K562 (cell line): ENCODE measurements at regions not wholly inside any gene's neighbourhood (a gene's known extent, or its start where the extent isn't known, plus 50 kb on each side); places are given as distances from the start of the nearest gene placed in this dataset.

Experiments used
- ATAC-seq: fragments of 200-7000 bp; cut with Tn5 transposase; 3 replicates; pipeline ENCODE4 v1.9.1; 2020; ENCODE audit warnings: moderate library complexity
- BruUV-seq: library from RNA; stranded (reverse); fragments of 400-500 nt; replicated peaks from 2 replicates; lab custom pipeline; 2021; lab: Mats Ljungman, UMichigan
- CTCF ChIA-PET: fragments of 300-600 bp; formaldehyde crosslinking; extraction: SDS; loops from one replicate; lab custom pipeline; 2021; ENCODE audit warnings: low intra/inter-chr PET ratio; lab: Yijun Ruan, JAX
- POLR2A ChIA-PET: fragments of 300-600, 350-650 bp; sonication (Branson Sonifier 250); formaldehyde crosslinking; extraction: SDS; loops from one replicate; lab custom pipeline; 2021; ENCODE audit warnings: antibody characterized with exemption, inconsistent platforms; lab: Yijun Ruan, JAX
- DNase-seq, 4 experiments: peaks; one replicate each; pipeline versions ENCODE4 v3.0.0 to v3.0.0-alpha.2; 2011 to 2018; ENCODE audit warnings: low spot score in 3 of 4, mixed read lengths in 3 of 4; ENCODE audit errors: extremely low read depth in 1 of 4
- FAIRE-seq: peaks from 2 replicates; lab custom pipeline; 2011; peaks lifted over from hg19 to GRCh38; lab: Jason Lieb, UNC
- H2AFZ ChIP-seq: 2 replicates; pipeline ENCODE4 v1.6.0; 2011; ENCODE audit warnings: low read depth, low read length, control low read depth, inconsistent platforms
- H3K27ac ChIP-seq: fragments of 200-600 bp; 3 replicates; pipeline ENCODE4 v1.8.0; 2011; ENCODE audit warnings: low read depth, mild to moderate bottlenecking, control low read depth, inconsistent platforms, low read length, moderate library complexity, mixed read lengths; ENCODE audit errors: extremely low read depth
- H3K27me3 ChIP-seq, 2 experiments: fragments of 300-600 bp in 1 of 2; 2 replicates in 1 of 2; 3 replicates in 1 of 2; pipeline versions ENCODE4 v1.6.0 to v1.8.0; 2011; ENCODE audit warnings: inconsistent platforms in 2 of 2, low read length in 2 of 2, mild to moderate bottlenecking in 1 of 2, mixed read lengths in 1 of 2, moderate library complexity in 1 of 2; ENCODE audit not compliant: control insufficient read depth in 2 of 2, insufficient read depth in 2 of 2
- H3K36me3 ChIP-seq: fragments of 300-600 bp; 3 replicates; pipeline ENCODE4 v1.8.0; 2011; ENCODE audit warnings: mild to moderate bottlenecking, low read length, inconsistent platforms; ENCODE audit not compliant: control insufficient read depth, insufficient read depth
- H3K4me1 ChIP-seq, 2 experiments: fragments of 200-600 bp in 1 of 2; replicated peaks in 1 of 2; 2 replicates in 1 of 2; 3 replicates in 1 of 2; pipeline versions ENCODE4 v1.5.1 to v1.8.0; 2011; ENCODE audit warnings: inconsistent platforms in 2 of 2, low read length in 2 of 2, mild to moderate bottlenecking in 1 of 2, mixed read lengths in 1 of 2, moderate library complexity in 1 of 2; ENCODE audit not compliant: control insufficient read depth in 2 of 2, insufficient read depth in 2 of 2
- H3K4me2 ChIP-seq: 2 replicates; pipeline ENCODE4 v1.6.1; 2011; ENCODE audit warnings: low read length, control low read depth, inconsistent platforms, mixed read lengths; ENCODE audit not compliant: insufficient read depth
- H3K4me3 ChIP-seq: fragments of 200-600 bp; sonication (generic), shearing (Covaris generic); 2 replicates; pipeline ENCODE4 v1.5.1; 2016; ENCODE audit warnings: control low read depth, inconsistent platforms
- H3K79me2 ChIP-seq: fragments of 200-600 bp; 3 replicates; pipeline ENCODE4 v1.8.0; 2011; ENCODE audit warnings: low read length, inconsistent platforms; ENCODE audit not compliant: control insufficient read depth, insufficient read depth
- H3K9ac ChIP-seq, 2 experiments: 2 replicates each; pipeline versions ENCODE4 v1.6.0 to v1.6.1; 2011; ENCODE audit warnings: low read depth in 2 of 2, low read length in 2 of 2, control low read depth in 1 of 2, inconsistent platforms in 1 of 2, mild to moderate bottlenecking in 1 of 2, mixed read lengths in 1 of 2; ENCODE audit not compliant: insufficient read depth in 1 of 2
- H3K9me1 ChIP-seq: one replicate; pipeline ENCODE4 v1.6.0; 2011; ENCODE audit warnings: inconsistent platforms, mild to moderate bottlenecking, low read length, moderate library complexity; ENCODE audit not compliant: control insufficient read depth, insufficient read depth
- H3K9me3 ChIP-seq: replicated peaks from 2 replicates; pipeline ENCODE4 v1.5.1; 2011; ENCODE audit warnings: low read depth, low read length, inconsistent platforms; ENCODE audit not compliant: control insufficient read depth, insufficient read depth
- H4K20me1 ChIP-seq: replicated peaks from 2 replicates; pipeline ENCODE4 v1.6.1; 2011; ENCODE audit warnings: low read length, inconsistent platforms, mixed read lengths; ENCODE audit not compliant: control insufficient read depth, insufficient read depth
- CBX3 ChIP-seq, 2 experiments: IDR thresholded peaks; 1 replicate in 1 of 2; 2 replicates in 1 of 2; pipeline ENCODE4 v1.6.1; 2012; ENCODE audit warnings: inconsistent platforms in 2 of 2, low read length in 2 of 2, borderline replicate concordance in 1 of 2, control low read depth in 1 of 2
- CHCHD3 ChIP-seq: fragments of 250-450 bp; sonication (Bioruptor Pico); IDR thresholded peaks from 2 replicates; pipeline ENCODE4 v2.1.2; 2022; ENCODE audit warnings: mild to moderate bottlenecking
- DMBX1 ChIP-seq: fragments of 250-450 bp; sonication (Bioruptor Pico); IDR thresholded peaks from 2 replicates; pipeline ENCODE4 v1.8.0; 2022; ENCODE audit warnings: inconsistent platforms, mild to moderate bottlenecking, moderate library complexity, borderline replicate concordance
- E2F1 ChIP-seq: sonication (generic); formaldehyde crosslinking; IDR thresholded peaks from 2 replicates; pipeline ENCODE4 v1.8.1; 2023; ENCODE audit warnings: mild to moderate bottlenecking, missing genetic modification reagents, moderate library complexity
- ELK3 ChIP-seq: fragments of 450-650 bp; formaldehyde crosslinking; IDR thresholded peaks from 2 replicates; pipeline ENCODE4 v1.4.0; 2020; ENCODE audit warnings: mild to moderate bottlenecking
- GTF2F1 ChIP-seq: IDR thresholded peaks from 2 replicates; pipeline ENCODE4 v1.6.1; 2011; ENCODE audit warnings: low read depth, low read length, improper control_type of control experiment
- ILF3 ChIP-seq: fragments of 450-650 bp; IDR thresholded peaks from 2 replicates; pipeline ENCODE4 v1.6.1; 2018; ENCODE audit warnings: antibody characterized with exemption, mild to moderate bottlenecking, moderate library complexity, borderline replicate concordance
- SIX5 ChIP-seq, 2 experiments: IDR thresholded peaks; 2 replicates each; pipeline ENCODE4 v1.6.1; 2011; ENCODE audit warnings: low read length in 2 of 2, borderline replicate concordance in 1 of 2, low read depth in 1 of 2, mild to moderate bottlenecking in 1 of 2, moderate library complexity in 1 of 2; ENCODE audit not compliant: insufficient read depth in 1 of 2
- TAF15 ChIP-seq: fragments of 200-400 bp; formaldehyde crosslinking; IDR thresholded peaks from 2 replicates; pipeline ENCODE4 v1.6.1; 2017; ENCODE audit warnings: mild to moderate bottlenecking, low read depth, low read length, moderate library complexity
- ZBTB12 ChIP-seq: fragments of 250-450 bp; sonication (Bioruptor Pico); IDR thresholded peaks from 2 replicates; pipeline ENCODE4 v1.4.0; 2020
- ZC3H8 ChIP-seq: fragments of 450-650 bp; IDR thresholded peaks from 2 replicates; pipeline ENCODE4 v1.6.1; 2017
- ZNF589 ChIP-seq: fragments of 200-800 bp; sonication (Bioruptor generic); IDR thresholded peaks from 2 replicates; pipeline ENCODE4 v1.6.1; 2016; ENCODE audit warnings: low read depth, missing genetic modification characterization, missing compliant biosample characterization
- ZNF707 ChIP-seq: fragments of 250-450 bp; sonication (Bioruptor Pico); conservative IDR thresholded peaks from 2 replicates; pipeline ENCODE4 v1.8.0; 2022; ENCODE audit warnings: inconsistent platforms, mild to moderate bottlenecking, moderate library complexity
- in situ Hi-C: fragments of 300-500 bp; cut with MboI; formaldehyde crosslinking; loops from 4 replicates; pipeline ENCODE4 v1.15.0; 2018; ENCODE audit warnings: inconsistent platforms, mixed read lengths
- intact Hi-C: fragments of 100-400 bp; cut with micrococcal nuclease; formaldehyde crosslinking; loops from 2 replicates; pipeline ENCODE4 v1.14.2; 2022

GRCh38 chr5:93892481-93892880 lies 151.1 kb upstream of the POU5F2 start:
- Histone ChIP-seq H3K27me3 (no peaks in the 10 kb centered on the region), H3K79me2 (no peaks in the 10 kb centered on the region), H3K9me3 (no peaks in the 10 kb centered on the region), H3K9ac (no peak overlapping the region), H3K4me2 (no peak overlapping the region), H3K27ac (no peak overlapping the region), H3K4me1 (no peaks in the 10 kb centered on the region), H3K9me1 (no peaks in the 10 kb centered on the region), H3K4me3 (no peak overlapping the region), H3K36me3 (no peaks in the 10 kb centered on the region), H4K20me1 (no peaks in the 10 kb centered on the region), H2AFZ (no peak overlapping the region)
- POLR2A ChIA-PET = no interaction called here
- DNase-seq (no peak), ATAC-seq (no peak), FAIRE-seq (no peak)
- CTCF ChIA-PET = no interaction called here
- intact Hi-C loops = no loop called here
- in situ Hi-C loops = no loop called here
- no TSS peak for BruUV-seq
- TF ChIP-seq CHCHD3 (CRISPR knock-in tag) (no peak), ZBTB12 (CRISPR knock-in tag) (no peak), DMBX1 (no peak), E2F1 (CRISPR knock-in tag) (no peak), CBX3 (IDR thresholded peaks at IDR 0.05; ENCODE audit: borderline replicate concordance in 1 of 2, low read length in 2 of 2) (no peak), GTF2F1 (no peak), ZNF707 (no peak), ELK3 (CRISPR knock-in tag) (no peak), ZC3H8 (no peak), ZNF589 (CRISPR knock-in tag) (no peak), TAF15 (no peak), ILF3 (no peak), SIX5 (IDR thresholded peaks at IDR 0.05; ENCODE audit: borderline replicate concordance in 1 of 2, insufficient read depth in 1 of 2, low read depth in 1 of 2, low read length in 2 of 2) (no peak)
